Upper lobe of left lung (tissue), 4 donors: ENCODE measurements at regions not wholly inside any gene's neighbourhood (a gene's known extent, or its start where the extent isn't known, plus 50 kb on each side); places are given as distances from the start of the nearest gene placed in this dataset.

Experiments used
- EP300 ChIP-seq, 4 donors: sonication (generic); formaldehyde crosslinking; IDR thresholded peaks; one replicate each; pipeline ENCODE4 v1.5.1; 2017; ENCODE audit warnings: antibody characterized with exemption in 4 of 4, control low read depth in 2 of 4
- POLR2A ChIP-seq, 4 donors: fragments of 450-650 bp; IDR thresholded peaks; one replicate each; pipeline ENCODE4 v1.5.1; 2016 to 2017; ENCODE audit warnings: antibody characterized with exemption in 4 of 4, mild to moderate bottlenecking in 2 of 4
- TF ChIP-seq, protein P1 (sequence below), 6 experiments: fragments of 450-650 bp in 4 of 6; fragments of 200-600 bp in 2 of 6; sonication (generic) in 2 of 6; IDR thresholded peaks; one replicate each; pipeline ENCODE4 v1.5.1; 2016 to 2019; ENCODE audit warnings: antibody characterized with exemption in 6 of 6

DNA sequence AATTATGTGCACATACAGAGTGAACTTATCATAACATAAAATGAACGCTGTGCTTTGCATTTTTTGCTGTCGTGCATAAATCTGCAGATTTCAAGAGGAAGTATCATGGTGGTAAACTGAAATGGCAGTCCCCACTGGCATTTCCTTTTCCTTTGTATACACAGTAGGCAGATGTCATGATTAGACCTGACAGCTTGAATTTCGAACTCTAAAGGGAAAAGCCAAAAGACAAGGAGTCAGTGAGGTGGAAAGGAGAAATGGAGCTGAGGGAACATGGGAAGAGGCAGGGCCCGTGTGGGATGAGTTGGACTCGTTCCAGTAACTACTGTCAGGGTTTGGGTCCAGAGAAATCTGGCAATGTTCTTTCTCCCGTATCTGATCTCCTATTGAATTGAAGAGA is 454.1 kb upstream of the SGCG start:
- no peak for TF ChIP-seq POLR2A (IDR thresholded peaks at IDR 0.05)
- TF ChIP-seq EP300 (IDR thresholded peaks at IDR 0.05) = no peak
- TF ChIP-seq, protein P1, sequence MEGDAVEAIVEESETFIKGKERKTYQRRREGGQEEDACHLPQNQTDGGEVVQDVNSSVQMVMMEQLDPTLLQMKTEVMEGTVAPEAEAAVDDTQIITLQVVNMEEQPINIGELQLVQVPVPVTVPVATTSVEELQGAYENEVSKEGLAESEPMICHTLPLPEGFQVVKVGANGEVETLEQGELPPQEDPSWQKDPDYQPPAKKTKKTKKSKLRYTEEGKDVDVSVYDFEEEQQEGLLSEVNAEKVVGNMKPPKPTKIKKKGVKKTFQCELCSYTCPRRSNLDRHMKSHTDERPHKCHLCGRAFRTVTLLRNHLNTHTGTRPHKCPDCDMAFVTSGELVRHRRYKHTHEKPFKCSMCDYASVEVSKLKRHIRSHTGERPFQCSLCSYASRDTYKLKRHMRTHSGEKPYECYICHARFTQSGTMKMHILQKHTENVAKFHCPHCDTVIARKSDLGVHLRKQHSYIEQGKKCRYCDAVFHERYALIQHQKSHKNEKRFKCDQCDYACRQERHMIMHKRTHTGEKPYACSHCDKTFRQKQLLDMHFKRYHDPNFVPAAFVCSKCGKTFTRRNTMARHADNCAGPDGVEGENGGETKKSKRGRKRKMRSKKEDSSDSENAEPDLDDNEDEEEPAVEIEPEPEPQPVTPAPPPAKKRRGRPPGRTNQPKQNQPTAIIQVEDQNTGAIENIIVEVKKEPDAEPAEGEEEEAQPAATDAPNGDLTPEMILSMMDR (IDR thresholded peaks at IDR 0.05) = no peak
